ENCODE measurements at regions not wholly inside any gene's neighbourhood (a gene's known extent, or its start where the extent isn't known, plus 50 kb on each side); places are given as distances from the start of the nearest gene placed in this dataset.

- DNase-seq (ENCODE audit: low read depth in 2 of 2): no peak
Observed at GRCh38 chr10:131669838-131670237, 231.0 kb upstream of the PPP2R2D start.

GRCh38 chr10:131670341-131670740 is 230.5 kb upstream of the PPP2R2D start:
- no peak for DNase-seq (ENCODE audit: low read depth in 2 of 2)

- DNase-seq (ENCODE audit: low read depth in 2 of 2): no peak
Observed at GRCh38 chr10:131673396-131673795, 227.4 kb upstream of the PPP2R2D start.

- DNase-seq (ENCODE audit: low read depth in 2 of 2): no peak
Observed at GRCh38 chr10:131674130-131674529, 226.7 kb upstream of the PPP2R2D start.

GRCh38 chr10:131675104-131675503 is 225.7 kb upstream of the PPP2R2D start:
- DNase-seq (ENCODE audit: low read depth in 2 of 2): no peak

- DNase-seq (ENCODE audit: low read depth in 2 of 2): no peak
Observed at GRCh38 chr10:131676046-131676799, 224.6 kb upstream of the PPP2R2D start.

- DNase-seq (ENCODE audit: low read depth in 2 of 2): no peak
Observed at GRCh38 chr10:131676800-131677421, 223.9 kb upstream of the PPP2R2D start.

- DNase-seq (ENCODE audit: low read depth in 2 of 2): no peak
Observed at GRCh38 chr10:131677671-131678070, 223.1 kb upstream of the PPP2R2D start.

GRCh38 chr10:131678171-131678570 is 222.6 kb upstream of the PPP2R2D start:
- no peak for DNase-seq (ENCODE audit: low read depth in 2 of 2)

- no peak for DNase-seq (ENCODE audit: low read depth in 2 of 2)
Observed at GRCh38 chr10:131678613-131679012, 222.2 kb upstream of the PPP2R2D start.

- DNase-seq (ENCODE audit: low read depth in 2 of 2): no peak
Observed at GRCh38 chr10:131679926-131680325, 220.9 kb upstream of the PPP2R2D start.

GRCh38 chr10:131681122-131681521 is 219.7 kb upstream of the PPP2R2D start:
- DNase-seq (ENCODE audit: low read depth in 2 of 2): no peak

- DNase-seq (ENCODE audit: low read depth in 2 of 2): no peak
Observed at GRCh38 chr10:131681656-131682055, 219.2 kb upstream of the PPP2R2D start.

- DNase-seq (ENCODE audit: low read depth in 2 of 2): no peak
Observed at GRCh38 chr10:131682271-131682962, 218.4 kb upstream of the PPP2R2D start.

- DNase-seq (ENCODE audit: low read depth in 2 of 2): no peak
Observed at GRCh38 chr10:131683281-131683861, 217.4 kb upstream of the PPP2R2D start.

- DNase-seq (ENCODE audit: low read depth in 2 of 2): no peak
Observed at GRCh38 chr10:131683941-131684340, 216.9 kb upstream of the PPP2R2D start.

GRCh38 chr10:131685007-131685406 is 215.8 kb upstream of the PPP2R2D start:
- no peak for DNase-seq (ENCODE audit: low read depth in 2 of 2)

GRCh38 chr10:131685576-131685975 is 215.2 kb upstream of the PPP2R2D start:
- no peak for DNase-seq (ENCODE audit: low read depth in 2 of 2)

GRCh38 chr10:131686781-131687420 is 213.9 kb upstream of the PPP2R2D start:
- no peak for DNase-seq (ENCODE audit: low read depth in 2 of 2)

GRCh38 chr10:131688304-131688703 is 212.5 kb upstream of the PPP2R2D start:
- no peak for DNase-seq (ENCODE audit: low read depth in 2 of 2)

GRCh38 chr10:131689016-131689415 is 211.8 kb upstream of the PPP2R2D start:
- DNase-seq (ENCODE audit: low read depth in 2 of 2): no peak

GRCh38 chr10:131689486-131689885 is 211.3 kb upstream of the PPP2R2D start:
- DNase-seq (ENCODE audit: low read depth in 2 of 2): no peak

Data from stimulated activated CD8-positive, alpha-beta memory T cell treated with anti-CD3 and anti-CD28 coated beads, Interleukin-7, amount 100 ng/mL, for 4 hours (primary cell).